ENCODE measurements at regions not wholly inside any gene's neighbourhood (a gene's known extent, or its start where the extent isn't known, plus 50 kb on each side); places are given as distances from the start of the nearest gene placed in this dataset.

- TF ChIP-seq CTCF (IDR thresholded peaks at IDR 0.05; ENCODE audit: low read length), result no peak
- TF ChIP-seq EZH2 (optimal IDR thresholded peaks at IDR 0.05; ENCODE audit: low read depth, low read length), result no peak
- no peak for TF ChIP-seq EZH2phosphoT487 (IDR thresholded peaks at IDR 0.05; ENCODE audit: low read length)
Observed at GRCh38 chr5:33129309-33129708, 311.5 kb upstream of the TARS1 start.
